ENCODE measurements at regions not wholly inside any gene's neighbourhood (a gene's known extent, or its start where the extent isn't known, plus 50 kb on each side); places are given as distances from the start of the nearest gene placed in this dataset.

DNA sequence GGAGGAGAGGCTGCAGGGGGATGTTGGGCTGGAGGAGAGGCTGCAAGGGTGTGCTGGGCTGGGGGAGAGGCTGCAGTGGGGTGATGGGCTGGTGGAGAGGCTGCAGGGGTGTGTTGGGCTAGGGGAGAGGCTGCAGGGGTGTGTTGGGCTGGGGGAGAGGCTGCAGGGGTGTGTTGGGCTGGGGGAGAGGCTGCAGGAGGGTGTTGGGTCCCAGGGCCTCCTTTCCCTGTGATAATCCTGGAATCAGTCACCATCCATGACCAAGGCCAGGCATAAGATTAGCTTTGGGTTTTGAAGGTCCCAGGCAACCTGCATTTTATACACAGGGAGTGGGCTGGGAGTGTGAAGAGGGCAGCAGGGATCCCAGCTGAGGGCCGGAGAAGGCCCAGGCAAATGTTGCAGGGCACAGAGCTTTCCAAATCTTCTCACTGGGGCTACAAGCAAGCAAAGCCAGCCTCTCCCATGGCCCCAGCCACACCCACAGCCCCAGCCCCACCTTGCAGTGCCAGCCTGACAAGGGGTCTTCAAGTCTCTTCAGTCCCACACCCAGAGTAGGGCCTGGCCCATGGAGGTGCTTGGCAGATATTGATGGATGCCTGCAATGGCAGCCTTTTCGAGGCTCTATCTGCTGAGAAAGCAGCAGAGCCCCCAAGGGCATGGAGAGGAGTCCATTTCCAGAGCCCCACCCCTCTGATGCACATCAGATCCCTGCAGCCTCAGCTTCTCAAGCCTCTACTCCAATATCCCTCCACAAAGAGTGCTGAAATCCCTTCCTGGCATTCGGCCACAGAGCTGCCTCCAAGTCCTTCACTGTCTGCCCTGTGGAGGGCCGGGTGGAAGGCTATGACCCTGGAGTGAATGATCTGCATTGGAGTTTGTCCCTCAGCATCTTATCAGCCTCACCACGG is 50.3 kb upstream of the GLI2 start:
- intact Hi-C loops (cut with DNase I; ENCODE audit: low total_unique reads), result no loop called here
- 71 to 74% methylated on average over 4 to 5 of the region's 5 CpGs for WGBS, 2 donors
- no peak for DNase-seq (ENCODE audit: low spot score in 2 of 2)
- TF ChIP-seq POLR2A (IDR thresholded peaks at IDR 0.05), result no peak
- TF ChIP-seq, protein P1, sequence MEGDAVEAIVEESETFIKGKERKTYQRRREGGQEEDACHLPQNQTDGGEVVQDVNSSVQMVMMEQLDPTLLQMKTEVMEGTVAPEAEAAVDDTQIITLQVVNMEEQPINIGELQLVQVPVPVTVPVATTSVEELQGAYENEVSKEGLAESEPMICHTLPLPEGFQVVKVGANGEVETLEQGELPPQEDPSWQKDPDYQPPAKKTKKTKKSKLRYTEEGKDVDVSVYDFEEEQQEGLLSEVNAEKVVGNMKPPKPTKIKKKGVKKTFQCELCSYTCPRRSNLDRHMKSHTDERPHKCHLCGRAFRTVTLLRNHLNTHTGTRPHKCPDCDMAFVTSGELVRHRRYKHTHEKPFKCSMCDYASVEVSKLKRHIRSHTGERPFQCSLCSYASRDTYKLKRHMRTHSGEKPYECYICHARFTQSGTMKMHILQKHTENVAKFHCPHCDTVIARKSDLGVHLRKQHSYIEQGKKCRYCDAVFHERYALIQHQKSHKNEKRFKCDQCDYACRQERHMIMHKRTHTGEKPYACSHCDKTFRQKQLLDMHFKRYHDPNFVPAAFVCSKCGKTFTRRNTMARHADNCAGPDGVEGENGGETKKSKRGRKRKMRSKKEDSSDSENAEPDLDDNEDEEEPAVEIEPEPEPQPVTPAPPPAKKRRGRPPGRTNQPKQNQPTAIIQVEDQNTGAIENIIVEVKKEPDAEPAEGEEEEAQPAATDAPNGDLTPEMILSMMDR (IDR thresholded peaks at IDR 0.05), result no peak
- no peak overlapping the region for H3K4me3 ChIP-seq (ENCODE audit: low read depth, poor library complexity, severe bottlenecking)
